Stimulated activated CD8-positive, alpha-beta memory T cell treated with anti-CD3 and anti-CD28 coated beads, Interleukin-7, amount 100 ng/mL, for 4 hours (primary cell): ENCODE measurements at regions not wholly inside any gene's neighbourhood (a gene's known extent, or its start where the extent isn't known, plus 50 kb on each side); places are given as distances from the start of the nearest gene placed in this dataset.

Experiments used
- DNase-seq, 2 donors: peaks; one replicate each; pipeline ENCODE4 v3.0.0-alpha.2; 2020; ENCODE audit warnings: low read depth in 2 of 2

- no peak for DNase-seq
Measured at GRCh38 chr10:3016016-3016415, 51.3 kb upstream of the PFKP start.

- DNase-seq = no peak
Measured at GRCh38 chr10:3014968-3015367, 52.4 kb upstream of the PFKP start.

- DNase-seq = no peak
Measured at GRCh38 chr10:3012223-3012622, 55.1 kb upstream of the PFKP start.

GRCh38 chr10:3010816-3011460 is 56.4 kb upstream of the PFKP start:
- DNase-seq = no peak

GRCh38 chr10:3010334-3010733 is 57.0 kb upstream of the PFKP start:
- no peak for DNase-seq

- DNase-seq = no peak
Measured at GRCh38 chr10:3009341-3009740, 58.0 kb upstream of the PFKP start.

- no peak for DNase-seq
Measured at GRCh38 chr10:3008518-3009195, 58.7 kb upstream of the PFKP start.

GRCh38 chr10:3006607-3007006 is 60.7 kb upstream of the PFKP start:
- DNase-seq = no peak

GRCh38 chr10:3006093-3006492 is 61.3 kb upstream of the PFKP start:
- no peak for DNase-seq

- no peak for DNase-seq
Measured at GRCh38 chr10:3002304-3002703, 65.0 kb upstream of the PFKP start.

GRCh38 chr10:3000048-3000447 is 67.3 kb upstream of the PFKP start:
- no peak for DNase-seq

GRCh38 chr10:2994221-2994961 is 73.0 kb upstream of the PFKP start:
- no peak for DNase-seq

- DNase-seq = no peak
Measured at GRCh38 chr10:2993636-2994035, 73.7 kb upstream of the PFKP start.

- DNase-seq = no peak
Measured at GRCh38 chr10:2992401-2993198, 74.7 kb upstream of the PFKP start.

- no peak for DNase-seq
Measured at GRCh38 chr10:2990764-2991163, 76.6 kb upstream of the PFKP start.

- DNase-seq = no peak
Measured at GRCh38 chr10:2989292-2989947, 77.9 kb upstream of the PFKP start.

- DNase-seq = no peak
Measured at GRCh38 chr10:2987185-2987768, 80.1 kb upstream of the PFKP start.

GRCh38 chr10:2986391-2986801 is 81.0 kb upstream of the PFKP start:
- DNase-seq = no peak

- DNase-seq = no peak
Measured at GRCh38 chr10:2985729-2986232, 81.6 kb upstream of the PFKP start.

- DNase-seq = no peak
Measured at GRCh38 chr10:2984682-2985081, 82.7 kb upstream of the PFKP start.

- no peak for DNase-seq
Measured at GRCh38 chr10:2982146-2982545, 85.2 kb upstream of the PFKP start.
